GM18499 (cell line): ENCODE measurements at regions not wholly inside any gene's neighbourhood (a gene's known extent, or its start where the extent isn't known, plus 50 kb on each side); places are given as distances from the start of the nearest gene placed in this dataset.

Experiments
- ATAC-seq: cut with Tn5 transposase; IDR thresholded peaks from one replicate; pipeline ENCODE4 v1.9.1; 2021; ENCODE audit warnings: moderate number of reproducible peaks; ENCODE audit not compliant: insufficient read depth, unreplicated experiment

- ATAC-seq, result no peak
Observed at GRCh38 chr15:70203981-70204560, 106.4 kb upstream of the TLE3 start.

GRCh38 chr15:70202756-70203155, 105.0 kb upstream of the TLE3 start:
- no peak for ATAC-seq

- ATAC-seq, result no peak
Observed at GRCh38 chr15:70201425-70201775, 103.7 kb upstream of the TLE3 start.

DNA sequence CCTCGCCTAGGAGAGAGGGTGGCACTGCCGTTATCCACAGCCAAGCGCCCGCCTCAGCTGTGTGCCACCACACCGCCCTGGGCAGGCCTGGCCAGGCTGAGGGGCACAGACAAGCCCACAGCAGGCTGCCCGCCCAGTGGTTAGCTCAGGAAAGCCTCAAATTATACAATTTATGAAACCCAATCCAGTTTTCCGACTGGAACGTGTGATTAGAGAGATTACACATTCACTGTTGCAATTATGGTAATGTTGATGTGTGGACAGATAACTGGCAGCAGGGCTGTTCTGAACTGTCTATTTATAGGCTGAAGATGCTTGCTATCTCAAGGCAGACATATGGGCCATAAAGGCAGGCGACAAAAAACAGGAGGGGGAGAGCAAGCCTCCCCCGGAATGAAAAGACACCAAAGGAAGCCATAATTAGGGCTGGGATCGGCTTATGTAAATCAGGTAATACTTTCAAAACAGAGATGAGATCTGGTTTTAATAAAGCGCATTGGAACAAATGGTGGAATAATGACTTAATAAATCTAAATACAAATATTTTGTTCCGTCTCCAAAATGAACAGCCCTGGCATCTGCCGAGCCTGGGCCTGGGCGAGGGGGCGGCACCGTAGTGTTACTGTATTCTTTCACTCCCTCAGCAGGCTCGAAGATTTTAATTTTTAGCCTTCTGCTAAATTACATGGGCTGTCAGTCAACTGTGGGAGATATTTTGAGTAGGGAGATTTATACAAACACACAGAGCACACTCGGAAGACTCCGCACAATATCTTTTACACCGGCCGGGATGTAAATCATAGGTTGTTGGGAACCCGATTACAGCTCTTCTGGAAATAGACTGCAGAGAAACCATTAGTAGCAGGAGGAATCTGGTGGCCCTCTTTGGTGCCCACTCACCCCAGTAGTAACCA, 103.1 kb upstream of the TLE3 start:
- no peak for ATAC-seq

DNA sequence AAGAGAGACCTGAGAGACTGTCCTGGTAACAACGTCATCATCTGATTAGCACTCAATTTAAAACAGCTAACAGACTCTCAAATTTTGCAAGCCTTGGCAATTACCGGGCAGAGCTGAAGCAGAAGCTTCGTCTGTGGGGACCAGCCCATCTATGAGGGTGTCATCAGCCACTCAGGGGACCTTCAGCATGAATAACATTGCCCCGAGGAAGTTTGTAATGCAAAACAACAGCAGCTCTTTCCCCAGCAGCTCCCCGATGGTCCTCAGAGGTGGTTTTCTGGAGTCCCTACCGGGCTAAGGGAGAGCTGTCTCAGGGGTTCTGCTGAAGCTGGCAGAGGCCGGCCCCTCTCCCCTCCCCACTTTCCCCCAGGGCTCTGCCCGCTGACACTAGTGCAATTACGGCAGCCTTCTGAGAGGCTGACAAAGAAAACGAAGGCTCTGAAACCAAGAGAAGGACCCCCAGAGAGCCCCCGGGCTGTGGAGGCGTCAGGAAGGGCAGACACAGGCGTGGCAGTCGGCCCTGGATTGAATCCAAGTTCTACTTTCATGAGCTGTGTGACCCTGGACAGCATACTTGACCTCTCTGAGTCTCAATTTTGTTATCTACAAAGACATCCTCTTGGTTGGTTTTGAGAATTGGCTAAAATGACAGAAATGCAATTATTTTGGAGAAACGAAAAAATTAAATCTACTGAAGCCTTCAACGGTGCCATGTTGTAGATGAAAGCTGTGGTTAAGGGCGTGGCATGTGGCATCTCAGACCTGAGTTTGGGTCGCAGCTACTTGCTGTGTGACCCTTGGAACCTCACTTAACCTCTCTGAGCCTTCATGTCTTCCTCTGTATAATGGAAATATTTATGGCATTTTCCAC, 102.1 kb upstream of the TLE3 start:
- ATAC-seq, result no peak

- ATAC-seq, result no peak
Observed at GRCh38 chr15:70199124-70199482, 101.4 kb upstream of the TLE3 start.

DNA sequence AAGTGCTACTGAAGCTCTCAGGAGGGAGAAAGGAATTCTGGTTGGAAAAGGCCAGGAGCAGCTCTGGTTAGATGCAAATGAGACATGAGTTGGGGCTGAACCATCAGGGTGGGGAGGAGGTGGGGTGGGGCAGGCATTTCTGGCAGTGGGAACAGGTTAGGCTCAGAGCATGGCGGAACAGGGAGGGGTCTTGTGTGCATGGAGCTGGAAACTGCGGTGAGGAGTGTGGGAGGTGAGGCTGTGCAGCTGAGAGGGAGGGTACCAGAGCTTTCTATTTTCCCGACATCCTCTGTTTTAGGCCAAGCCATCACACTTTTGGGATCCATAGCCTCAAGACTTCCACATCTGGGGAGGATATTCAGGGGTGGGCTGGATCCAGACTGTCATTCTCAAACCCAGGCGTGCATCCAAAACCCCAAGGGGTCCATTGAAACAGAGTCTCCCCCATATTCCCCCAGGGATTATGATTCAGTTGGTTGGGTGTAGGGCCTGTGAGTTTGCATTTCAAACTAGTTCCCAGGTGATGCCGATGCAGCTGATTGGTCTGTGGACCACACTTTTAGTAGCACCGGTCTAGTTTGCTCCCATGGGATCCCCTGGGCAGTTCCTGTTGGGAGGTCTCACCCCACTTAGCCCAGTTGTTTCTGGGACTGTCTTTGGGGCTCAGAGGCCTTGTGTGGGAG, 100.9 kb upstream of the TLE3 start:
- ATAC-seq, result no peak

- no peak for ATAC-seq
Observed at GRCh38 chr15:70197945-70198361, 100.2 kb upstream of the TLE3 start.

- ATAC-seq, result no peak
Observed at GRCh38 chr15:70197318-70197944, 99.7 kb upstream of the TLE3 start.

GRCh38 chr15:70196372-70197316, 98.9 kb upstream of the TLE3 start:
- ATAC-seq, result peak; percentile 63

DNA sequence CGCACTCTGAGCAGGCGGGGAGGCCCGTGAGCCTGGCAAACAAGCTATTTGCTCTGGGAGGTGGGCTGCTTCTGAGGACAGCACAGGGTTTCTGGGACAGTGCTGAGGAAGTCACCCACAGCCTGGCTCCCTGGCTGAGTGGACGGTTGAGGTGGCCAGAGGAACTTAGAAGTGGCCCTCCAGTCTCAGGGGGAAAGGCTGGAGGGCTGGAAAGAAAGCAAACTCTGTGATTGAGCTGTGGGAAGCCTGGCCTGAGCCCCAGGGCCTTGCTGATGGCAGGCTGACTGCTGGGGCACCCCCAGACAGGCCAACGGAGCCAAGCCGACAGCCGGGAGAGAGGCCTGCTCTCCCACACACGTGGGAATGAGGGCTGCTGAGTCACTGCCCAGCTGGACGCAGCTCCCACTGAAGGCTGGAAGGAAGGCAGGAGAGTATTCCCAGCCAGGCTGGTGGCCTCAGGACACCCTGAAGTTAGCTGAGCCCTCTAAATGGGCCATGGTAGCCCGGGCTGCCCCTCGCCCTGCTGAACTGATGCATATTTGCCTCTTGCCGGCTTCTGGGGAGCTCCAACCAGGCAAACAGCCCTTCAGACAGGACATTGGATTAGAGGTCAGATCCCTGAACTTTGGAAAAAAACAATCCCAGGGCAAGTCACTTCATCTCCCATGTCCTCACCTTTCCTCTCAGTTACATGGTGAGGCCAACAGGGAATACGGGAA, 98.0 kb upstream of the TLE3 start:
- no peak for ATAC-seq

GRCh38 chr15:70195171-70195570, 97.5 kb upstream of the TLE3 start:
- ATAC-seq, result no peak

- no peak for ATAC-seq
Observed at GRCh38 chr15:70194266-70194665, 96.5 kb upstream of the TLE3 start.

DNA sequence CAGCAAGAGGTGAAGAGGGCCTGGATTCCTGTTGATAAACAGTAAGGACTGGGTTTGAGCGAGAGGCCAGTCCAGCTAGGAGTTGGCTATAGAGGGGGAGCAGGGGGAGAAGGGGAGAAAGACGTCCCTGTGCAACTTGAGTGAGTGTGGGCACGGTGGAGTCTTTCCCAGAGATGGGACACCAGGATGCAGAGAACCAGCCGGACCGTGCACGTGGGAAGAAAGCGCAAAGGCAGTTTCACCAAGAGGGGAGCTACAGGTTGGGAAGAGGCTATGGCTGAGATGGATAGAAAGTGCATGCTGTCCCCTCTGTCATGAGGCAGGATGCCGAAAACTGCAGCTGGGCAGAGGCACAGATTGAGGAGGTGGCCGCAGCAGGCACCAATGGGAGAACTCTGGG, 96.0 kb upstream of the TLE3 start:
- no peak for ATAC-seq

GRCh38 chr15:70192490-70192889, 94.8 kb upstream of the TLE3 start:
- no peak for ATAC-seq

DNA sequence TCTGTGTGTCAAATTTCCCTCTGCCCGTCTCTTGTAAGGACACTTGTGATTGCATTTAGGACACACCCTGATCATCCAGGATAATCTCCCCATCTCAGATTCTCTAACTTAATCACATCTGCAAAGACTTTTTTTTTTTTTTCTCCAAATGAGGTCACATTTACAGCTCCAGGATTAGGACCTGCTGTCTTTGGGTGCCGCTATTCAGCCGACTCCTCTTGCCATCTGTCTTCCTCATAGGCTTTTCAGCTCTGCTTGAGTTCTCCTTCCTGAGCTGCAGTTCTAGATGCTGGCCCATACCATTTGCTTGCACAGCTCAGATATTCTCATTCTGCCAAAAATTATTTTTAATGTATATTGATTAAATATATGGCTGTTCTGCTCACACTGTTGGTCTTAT, 94.3 kb upstream of the TLE3 start:
- no peak for ATAC-seq

- ATAC-seq, result no peak
Observed at GRCh38 chr15:70190965-70191364, 93.2 kb upstream of the TLE3 start.
